ENCODE measurements at regions not wholly inside any gene's neighbourhood (a gene's known extent, or its start where the extent isn't known, plus 50 kb on each side); places are given as distances from the start of the nearest gene placed in this dataset.

GRCh38 chr11:133705074-133705648 is 140.2 kb downstream of the SPATA19 start:
- intact Hi-C loops (cut with DNase I; ENCODE audit: low total_unique reads): no loop called here
- no peaks in the 10 kb centered on the region for H3K9me3 ChIP-seq
- H3K27me3 ChIP-seq: peaks cover 0 to 18% (median 0%) of the 10 kb centered on the region in 3 donors
- WGBS, 5 donors: 59 to 67% (median 60%) methylated on average over 8 of the region's 8 CpGs
- H3K36me3 ChIP-seq: no peaks in the 10 kb centered on the region
- H3K4me3 ChIP-seq: no peak overlapping the region
- DNase-seq: no peak
- H3K27ac ChIP-seq: no peak overlapping the region
- H3K4me1 ChIP-seq: no peaks in the 10 kb centered on the region
- TF ChIP-seq POLR2AphosphoS5 (IDR thresholded peaks at IDR 0.05) (no peak), EP300 (IDR thresholded peaks at IDR 0.05) (no peak), CTCF (IDR thresholded peaks at IDR 0.05) (no peak), POLR2A (IDR thresholded peaks at IDR 0.05) (no peak)

GRCh38 chr11:133699071-133699470 is 146.2 kb downstream of the SPATA19 start:
- H3K9me3 ChIP-seq: no peaks in the 10 kb centered on the region
- H3K4me1 ChIP-seq: no peaks in the 10 kb centered on the region
- TF ChIP-seq CTCF (IDR thresholded peaks at IDR 0.05) (no peak), POLR2A (IDR thresholded peaks at IDR 0.05) (no peak), EP300 (IDR thresholded peaks at IDR 0.05) (no peak), POLR2AphosphoS5 (IDR thresholded peaks at IDR 0.05) (no peak)
- no peak overlapping the region for H3K4me3 ChIP-seq
- H3K27ac ChIP-seq: no peak overlapping the region
- H3K27me3 ChIP-seq: no peaks in the 10 kb centered on the region
- no peak for DNase-seq
- intact Hi-C loops (cut with DNase I; ENCODE audit: low total_unique reads): no loop called here
- H3K36me3 ChIP-seq: no peaks in the 10 kb centered on the region
- WGBS, 5 donors: 82 to 90% (median 88%) methylated on average over 5 of the region's 5 CpGs

- Histone ChIP-seq H3K9me3 (no peaks in the 10 kb centered on the region), H3K36me3 (no peaks in the 10 kb centered on the region), H3K27ac (no peak overlapping the region), H3K27me3 (no peaks in the 10 kb centered on the region), H3K4me3 (no peak overlapping the region), H3K4me1 (no peaks in the 10 kb centered on the region)
- intact Hi-C loops (cut with DNase I; ENCODE audit: low total_unique reads): no loop called here
- no peak for DNase-seq
- TF ChIP-seq EP300 (IDR thresholded peaks at IDR 0.05) (no peak), CTCF (IDR thresholded peaks at IDR 0.05) (no peak), POLR2AphosphoS5 (IDR thresholded peaks at IDR 0.05) (no peak)
- 64 to 85% (median 82%) methylated on average over 1 of the region's 1 CpG for WGBS, 5 donors
These were observed 146.7 kb downstream of the SPATA19 start for GRCh38 chr11:133698654-133699053.

- no peak for DNase-seq
- Histone ChIP-seq H3K27me3 (no peaks in the 10 kb centered on the region), H3K4me3 (no peak overlapping the region), H3K4me1 (no peaks in the 10 kb centered on the region), H3K9me3 (no peaks in the 10 kb centered on the region), H3K27ac (no peak overlapping the region), H3K36me3 (no peaks in the 10 kb centered on the region)
- intact Hi-C loops (cut with DNase I; ENCODE audit: low total_unique reads): no loop called here
- TF ChIP-seq CTCF (IDR thresholded peaks at IDR 0.05) (no peak), POLR2A (IDR thresholded peaks at IDR 0.05) (no peak), EP300 (IDR thresholded peaks at IDR 0.05) (no peak)
- 61 to 83% (median 66%) methylated on average over 4 of the region's 4 CpGs for WGBS, 5 donors
These were observed 147.6 kb downstream of the SPATA19 start for GRCh38 chr11:133697603-133698180.

All from stomach (tissue), 8 donors.